SH-SY5Y (cell line): ENCODE measurements at regions not wholly inside any gene's neighbourhood (a gene's known extent, or its start where the extent isn't known, plus 50 kb on each side); places are given as distances from the start of the nearest gene placed in this dataset.

Source experiments
- GATA2 ChIP-seq: IDR thresholded peaks from 2 replicates; pipeline ENCODE4 v1.6.1; 2011; ENCODE audit warnings: mild to moderate bottlenecking, low read depth, low read length
- GATA3 ChIP-seq: IDR thresholded peaks from 2 replicates; pipeline ENCODE4 v1.6.1; 2011; ENCODE audit warnings: low read depth, mild to moderate bottlenecking, low read length, moderate library complexity

- TF ChIP-seq GATA2 (no peak), GATA3 (no peak)
Observed at GRCh38 chr22:22130953-22131608, 113.5 kb upstream of the VPREB1 start.
